Activated CD4-positive, alpha-beta T cell treated with anti-CD3 and anti-CD28 coated beads for 36 hours (primary cell): ENCODE measurements at regions not wholly inside any gene's neighbourhood (a gene's known extent, or its start where the extent isn't known, plus 50 kb on each side); places are given as distances from the start of the nearest gene placed in this dataset.

Experiments used
- ATAC-seq: fragments of 200-7000 bp; cut with Tn5 transposase; one replicate; pipeline ENCODE4 v1.10.0; 2021; ENCODE audit warnings: mild to moderate bottlenecking, moderate library complexity
- CTCF ChIA-PET: fragments of 350-600 bp; sonication (Branson Sonifier 250); formaldehyde crosslinking; loops from one replicate; lab custom pipeline; 2021; ENCODE audit warnings: antibody characterized with exemption; lab: Charles Lee
- POLR2A ChIA-PET: fragments of 350-600 bp; sonication (Branson Sonifier 250); formaldehyde crosslinking; loops from one replicate; lab custom pipeline; 2021; ENCODE audit warnings: antibody characterized with exemption, inconsistent platforms; lab: Charles Lee
- DNase-seq: peaks from one replicate; pipeline ENCODE4 v3.0.0-alpha.2; 2020
- H3K27ac Mint-ChIP-seq: one replicate; pipeline ENCODE4 v1.8.0; 2021; ENCODE audit warnings: mixed read lengths
- H3K27me3 Mint-ChIP-seq: one replicate; pipeline ENCODE4 v1.8.0; 2021; ENCODE audit warnings: mixed read lengths
- H3K36me3 Mint-ChIP-seq: one replicate; pipeline ENCODE4 v1.8.0; 2021; ENCODE audit warnings: low read depth, mixed read lengths
- H3K4me1 Mint-ChIP-seq: one replicate; pipeline ENCODE4 v1.8.0; 2021; ENCODE audit warnings: mixed read lengths
- H3K4me3 Mint-ChIP-seq: one replicate; pipeline ENCODE4 v1.8.0; 2021; ENCODE audit warnings: mild to moderate bottlenecking, moderate library complexity, mixed read lengths
- H3K9me3 Mint-ChIP-seq: one replicate; pipeline ENCODE4 v1.8.0; 2021; ENCODE audit warnings: low read depth, mixed read lengths
- intact Hi-C, 2 experiments: fragments of 100-400 bp; cut with DNase I in 1 of 2; cut with micrococcal nuclease in 1 of 2; formaldehyde crosslinking; loops; one replicate each; pipeline versions ENCODE4 v1.14.2 to v1.15.1; 2022 to 2024; cut with DNase I, micrococcal nuclease

- H3K9me3 Mint-ChIP-seq: no peaks in the 10 kb centered on the region
- ChIA-PET POLR2A (no interaction called here), CTCF (no interaction called here)
- no peak overlapping the region for H3K4me3 Mint-ChIP-seq
- DNase-seq: no peak
- peaks cover 9% of the 10 kb centered on the region for H3K27me3 Mint-ChIP-seq
- H3K27ac Mint-ChIP-seq: no peak overlapping the region
- intact Hi-C loops: no loop called here
- no peaks in the 10 kb centered on the region for H3K36me3 Mint-ChIP-seq
- H3K4me1 Mint-ChIP-seq: no peaks in the 10 kb centered on the region
- ATAC-seq: no peak
These were observed 353.8 kb upstream of the FAR2 start for GRCh38 chr12:28795311-28795710.

- Mint-ChIP-seq H3K27ac (no peak overlapping the region), H3K4me3 (no peak overlapping the region), H3K27me3 (peaks cover 6% of the 10 kb centered on the region), H3K9me3 (no peaks in the 10 kb centered on the region), H3K36me3 (no peaks in the 10 kb centered on the region), H3K4me1 (no peaks in the 10 kb centered on the region)
- CTCF ChIA-PET: no interaction called here
- no peak for DNase-seq
- intact Hi-C loops: no loop called here
- POLR2A ChIA-PET: interaction anchor here (0.6 kb wide), 1 partner anchor 32 kb away, joined by 3 read pairs; no protein-coding TSS in a partner anchor
- no peak for ATAC-seq
These were observed 349.7 kb upstream of the FAR2 start for GRCh38 chr12:28799348-28799747.

- ChIA-PET CTCF (no interaction called here), POLR2A (no interaction called here)
- DNase-seq (no peak), ATAC-seq (no peak)
- no peaks in the 10 kb centered on the region for H3K4me1 Mint-ChIP-seq
- intact Hi-C loops: no loop called here
- H3K9me3 Mint-ChIP-seq: no peaks in the 10 kb centered on the region
- no peak overlapping the region for H3K27ac Mint-ChIP-seq
- H3K27me3 Mint-ChIP-seq: peaks cover 6% of the 10 kb centered on the region
- H3K36me3 Mint-ChIP-seq: no peaks in the 10 kb centered on the region
- H3K4me3 Mint-ChIP-seq: no peak overlapping the region
These were observed 348.9 kb upstream of the FAR2 start for GRCh38 chr12:28800129-28800528.

- DNase-seq (no peak), ATAC-seq (no peak)
- ChIA-PET CTCF (interaction anchor here (0.9 to 1.3 kb wide), 2 partner anchors 13 to 781 kb away, joined by 3 to 4 read pairs; no protein-coding TSS in a partner anchor), POLR2A (no interaction called here)
- Mint-ChIP-seq H3K36me3 (no peaks in the 10 kb centered on the region), H3K27me3 (no peaks in the 10 kb centered on the region), H3K27ac (no peak overlapping the region), H3K4me1 (no peaks in the 10 kb centered on the region), H3K4me3 (no peak overlapping the region), H3K9me3 (no peaks in the 10 kb centered on the region)
- intact Hi-C loops: no loop called here
These were observed 346.2 kb upstream of the FAR2 start for GRCh38 chr12:28802706-28803438.

- no peaks in the 10 kb centered on the region for H3K36me3 Mint-ChIP-seq
- DNase-seq: no peak
- intact Hi-C loops: no loop called here
- no peak for ATAC-seq
- H3K4me1 Mint-ChIP-seq: no peaks in the 10 kb centered on the region
- no peak overlapping the region for H3K4me3 Mint-ChIP-seq
- H3K27ac Mint-ChIP-seq: no peak overlapping the region
- H3K9me3 Mint-ChIP-seq: peaks cover 3% of the 10 kb centered on the region
- peaks cover 3% of the 10 kb centered on the region for H3K27me3 Mint-ChIP-seq
- POLR2A ChIA-PET: no interaction called here
- CTCF ChIA-PET: no interaction called here
These were observed 341.5 kb upstream of the FAR2 start for GRCh38 chr12:28807535-28807934.

GRCh38 chr12:28811457-28811856 lies 337.6 kb upstream of the FAR2 start:
- H3K36me3 Mint-ChIP-seq: no peaks in the 10 kb centered on the region
- intact Hi-C loops: no loop called here
- DNase-seq: no peak
- CTCF ChIA-PET: no interaction called here
- H3K27ac Mint-ChIP-seq: no peak overlapping the region
- no peak overlapping the region for H3K4me3 Mint-ChIP-seq
- H3K4me1 Mint-ChIP-seq: no peaks in the 10 kb centered on the region
- H3K27me3 Mint-ChIP-seq: peaks cover 3% of the 10 kb centered on the region
- no peak for ATAC-seq
- peaks cover 3% of the 10 kb centered on the region for H3K9me3 Mint-ChIP-seq
- POLR2A ChIA-PET: no interaction called here

- Mint-ChIP-seq H3K36me3 (no peaks in the 10 kb centered on the region), H3K4me1 (no peaks in the 10 kb centered on the region), H3K9me3 (peaks cover 3% of the 10 kb centered on the region), H3K27me3 (peaks cover 3% of the 10 kb centered on the region), H3K4me3 (no peak overlapping the region), H3K27ac (no peak overlapping the region)
- ChIA-PET POLR2A (no interaction called here), CTCF (interaction anchor here (0.6 kb wide), 1 partner anchor 845 kb away, joined by 3 read pairs; no protein-coding TSS in a partner anchor)
- DNase-seq (no peak), ATAC-seq (no peak)
- intact Hi-C loops: no loop called here
These were observed 334.8 kb upstream of the FAR2 start for GRCh38 chr12:28814246-28814645.

GRCh38 chr12:28817524-28817923 lies 331.6 kb upstream of the FAR2 start:
- ATAC-seq (no peak), DNase-seq (no peak)
- H3K9me3 Mint-ChIP-seq: no peaks in the 10 kb centered on the region
- intact Hi-C loops: no loop called here
- no peak overlapping the region for H3K4me3 Mint-ChIP-seq
- ChIA-PET CTCF (no interaction called here), POLR2A (no interaction called here)
- no peaks in the 10 kb centered on the region for H3K36me3 Mint-ChIP-seq
- no peak overlapping the region for H3K27ac Mint-ChIP-seq
- H3K4me1 Mint-ChIP-seq: no peaks in the 10 kb centered on the region
- H3K27me3 Mint-ChIP-seq: no peaks in the 10 kb centered on the region

- ChIA-PET POLR2A (no interaction called here), CTCF (interaction anchor here (0.6 kb wide), 1 partner anchor 20 kb away, joined by 3 read pairs; no protein-coding TSS in a partner anchor)
- no peak for ATAC-seq
- Mint-ChIP-seq H3K27me3 (peaks cover 2% of the 10 kb centered on the region), H3K4me3 (no peak overlapping the region), H3K36me3 (no peaks in the 10 kb centered on the region), H3K27ac (no peak overlapping the region), H3K4me1 (no peaks in the 10 kb centered on the region), H3K9me3 (no peaks in the 10 kb centered on the region)
- intact Hi-C loops: loop anchor here in 1 of 2 experiments (10.0 kb wide), 1 partner anchor 60 kb away; no protein-coding TSS in a partner anchor
- no peak for DNase-seq
These were observed 324.8 kb upstream of the FAR2 start for GRCh38 chr12:28824193-28824846.

GRCh38 chr12:28824849-28825248 lies 324.2 kb upstream of the FAR2 start:
- no peak overlapping the region for H3K27ac Mint-ChIP-seq
- no peak for DNase-seq
- POLR2A ChIA-PET: no interaction called here
- intact Hi-C loops: loop anchor here in 1 of 2 experiments (10.0 kb wide), 1 partner anchor 60 kb away; no protein-coding TSS in a partner anchor
- peaks cover 2% of the 10 kb centered on the region for H3K27me3 Mint-ChIP-seq
- no peaks in the 10 kb centered on the region for H3K9me3 Mint-ChIP-seq
- no peaks in the 10 kb centered on the region for H3K36me3 Mint-ChIP-seq
- CTCF ChIA-PET: interaction anchor here (0.6 kb wide), 1 partner anchor 19 kb away, joined by 3 read pairs; no protein-coding TSS in a partner anchor
- H3K4me3 Mint-ChIP-seq: no peak overlapping the region
- ATAC-seq: no peak
- no peaks in the 10 kb centered on the region for H3K4me1 Mint-ChIP-seq

- ChIA-PET POLR2A (no interaction called here), CTCF (no interaction called here)
- Mint-ChIP-seq H3K4me3 (no peak overlapping the region), H3K36me3 (no peaks in the 10 kb centered on the region), H3K27me3 (peaks cover 2% of the 10 kb centered on the region), H3K27ac (no peak overlapping the region), H3K9me3 (no peaks in the 10 kb centered on the region), H3K4me1 (no peaks in the 10 kb centered on the region)
- no peak for DNase-seq
- ATAC-seq: no peak
- intact Hi-C loops: loop anchor here in 1 of 2 experiments (10.0 kb wide), 1 partner anchor 58 kb away; no protein-coding TSS in a partner anchor
These were observed 322.3 kb upstream of the FAR2 start for GRCh38 chr12:28826766-28827165.

- DNase-seq (no peak), ATAC-seq (no peak)
- no peak overlapping the region for H3K27ac Mint-ChIP-seq
- ChIA-PET CTCF (no interaction called here), POLR2A (no interaction called here)
- no peaks in the 10 kb centered on the region for H3K9me3 Mint-ChIP-seq
- intact Hi-C loops: loop anchor here in 1 of 2 experiments (10.0 kb wide), 1 partner anchor 57 kb away; no protein-coding TSS in a partner anchor
- H3K27me3 Mint-ChIP-seq: peaks cover 2% of the 10 kb centered on the region
- no peak overlapping the region for H3K4me3 Mint-ChIP-seq
- no peaks in the 10 kb centered on the region for H3K4me1 Mint-ChIP-seq
- no peaks in the 10 kb centered on the region for H3K36me3 Mint-ChIP-seq
These were observed 321.2 kb upstream of the FAR2 start for GRCh38 chr12:28827861-28828260.
